Liver (tissue), 7 donors: ENCODE measurements at regions not wholly inside any gene's neighbourhood (a gene's known extent, or its start where the extent isn't known, plus 50 kb on each side); places are given as distances from the start of the nearest gene placed in this dataset.

ENCODE experiments used
- DNase-seq: peaks from one replicate; pipeline ENCODE4 v3.0.0-alpha.2; 2017; ENCODE audit warnings: low spot score
- H3K27ac ChIP-seq, 2 donors: one replicate each; pipeline ENCODE4 v1.7.0; 2013; ENCODE audit warnings: inconsistent platforms in 2 of 2, low read length in 2 of 2, control low read depth in 1 of 2, low read depth in 1 of 2, mild to moderate bottlenecking in 1 of 2
- H3K27me3 ChIP-seq, 4 donors: one replicate each; pipeline versions ENCODE4 v1.6.1 to v1.7.0; 2013; ENCODE audit warnings: low read length in 3 of 4, inconsistent platforms in 1 of 4, mild to moderate bottlenecking in 1 of 4, moderate library complexity in 1 of 4; ENCODE audit not compliant: control insufficient read depth in 4 of 4, insufficient read depth in 4 of 4
- H3K36me3 ChIP-seq, 4 donors: one replicate each; pipeline versions ENCODE4 v1.6.1 to v1.7.0; 2013; ENCODE audit warnings: low read length in 3 of 4, mild to moderate bottlenecking in 3 of 4, low read depth in 1 of 4, moderate library complexity in 1 of 4; ENCODE audit not compliant: control insufficient read depth in 4 of 4, insufficient read depth in 3 of 4
- H3K4me1 ChIP-seq, 4 donors: one replicate each; pipeline versions ENCODE4 v1.6.1 to v1.7.0; 2013; ENCODE audit warnings: low read length in 3 of 4, mild to moderate bottlenecking in 3 of 4, moderate library complexity in 1 of 4; ENCODE audit not compliant: control insufficient read depth in 4 of 4, insufficient read depth in 4 of 4
- H3K4me3 ChIP-seq, 3 donors: one replicate each; pipeline versions ENCODE4 v1.6.1 to v1.7.0; 2013; ENCODE audit warnings: low read length in 3 of 3, control low read depth in 1 of 3, low read depth in 1 of 3, mild to moderate bottlenecking in 1 of 3
- H3K9ac ChIP-seq, 2 donors: one replicate each; pipeline ENCODE4 v1.7.0; 2013; ENCODE audit warnings: low read length in 2 of 2, mild to moderate bottlenecking in 2 of 2, moderate library complexity in 2 of 2, control low read depth in 1 of 2, low read depth in 1 of 2
- H3K9me3 ChIP-seq, 4 donors: one replicate each; pipeline versions ENCODE4 v1.6.1 to v1.7.0; 2013; ENCODE audit warnings: low read length in 3 of 4; ENCODE audit not compliant: control insufficient read depth in 4 of 4
- ATF3 ChIP-seq: IDR thresholded peaks from 2 replicates; pipeline ENCODE4 v1.6.1; 2016; ENCODE audit warnings: antibody characterized with exemption
- FOXA1 ChIP-seq: IDR thresholded peaks from 2 replicates; pipeline ENCODE4 v1.6.1; 2016; ENCODE audit warnings: antibody characterized with exemption
- FOXA2 ChIP-seq: IDR thresholded peaks from 2 replicates; pipeline ENCODE4 v1.6.1; 2016; ENCODE audit warnings: antibody characterized with exemption
- GABPA ChIP-seq, 2 donors: IDR thresholded peaks in 1 of 2; conservative IDR thresholded peaks in 1 of 2; 2 replicates each; pipeline ENCODE4 v1.6.1; 2016; ENCODE audit warnings: antibody characterized with exemption in 2 of 2, mild to moderate bottlenecking in 1 of 2, moderate library complexity in 1 of 2
- HNF4G ChIP-seq: IDR thresholded peaks from 2 replicates; pipeline ENCODE4 v1.6.1; 2016; ENCODE audit warnings: antibody characterized with exemption
- JUND ChIP-seq, 2 donors: IDR thresholded peaks; 2 replicates each; pipeline ENCODE4 v1.6.1; 2016; ENCODE audit warnings: antibody characterized with exemption in 2 of 2
- REST ChIP-seq: IDR thresholded peaks from 2 replicates; pipeline ENCODE4 v1.6.1; 2016; ENCODE audit warnings: antibody characterized with exemption, mild to moderate bottlenecking
- SP1 ChIP-seq: IDR thresholded peaks from 2 replicates; pipeline ENCODE4 v1.6.1; 2018; ENCODE audit warnings: antibody characterized with exemption, mild to moderate bottlenecking
- ZBTB33 ChIP-seq: IDR thresholded peaks from 2 replicates; pipeline ENCODE4 v1.6.1; 2016; ENCODE audit warnings: antibody characterized with exemption
- WGBS: extraction: QIAGEN DNeasy Blood & Tissue Kit; methylation state at CpG from one replicate; pipeline ENCODE4 v1.1.7; 2013; 5-methylcytosine and 5-hydroxymethylcytosine counted together
- donor health status: healthy.
- donor health status: healthy.
- donor health status: healthy.
- donor health status: healthy.

GRCh38 chr5:4906786-4907185 is 233.3 kb upstream of the ADAMTS16 start:
- Histone ChIP-seq H3K9me3 (no peaks in the 10 kb centered on the region), H3K27me3 (no peaks in the 10 kb centered on the region), H3K4me1 (no peaks in the 10 kb centered on the region), H3K4me3 (no peak overlapping the region), H3K9ac (no peak overlapping the region), H3K36me3 (no peaks in the 10 kb centered on the region), H3K27ac (no peak overlapping the region)
- 89% methylated on average over 1 of the region's 1 CpG for WGBS
- no peak for TF ChIP-seq GABPA (IDR thresholded peaks at IDR 0.05 in 1 of 2, conservative IDR thresholded peaks at IDR 0.05 in 1 of 2)
- no peak for DNase-seq

GRCh38 chr5:4907571-4907970 is 232.6 kb upstream of the ADAMTS16 start:
- no peaks in the 10 kb centered on the region for H3K27me3 ChIP-seq
- H3K4me3 ChIP-seq = no peak overlapping the region
- H3K27ac ChIP-seq = no peak overlapping the region
- WGBS = 77% methylated on average over 3 of the region's 3 CpGs
- no peaks in the 10 kb centered on the region for H3K36me3 ChIP-seq
- DNase-seq = no peak
- TF ChIP-seq FOXA2 = no peak
- no peak for TF ChIP-seq ZBTB33
- no peak for TF ChIP-seq REST
- TF ChIP-seq ATF3 = no peak
- no peak for TF ChIP-seq HNF4G
- no peak for TF ChIP-seq FOXA1
- TF ChIP-seq JUND (IDR thresholded peaks at IDR 0.05) = no peak
- no peak overlapping the region for H3K9ac ChIP-seq
- no peaks in the 10 kb centered on the region for H3K9me3 ChIP-seq
- no peaks in the 10 kb centered on the region for H3K4me1 ChIP-seq

GRCh38 chr5:4909086-4909485 is 231.0 kb upstream of the ADAMTS16 start:
- Histone ChIP-seq H3K4me1 (no peaks in the 10 kb centered on the region), H3K36me3 (no peaks in the 10 kb centered on the region), H3K27ac (no peak overlapping the region), H3K9ac (no peak overlapping the region), H3K4me3 (no peak overlapping the region), H3K9me3 (no peaks in the 10 kb centered on the region), H3K27me3 (no peaks in the 10 kb centered on the region)
- 70% methylated on average over 5 of the region's 5 CpGs for WGBS
- no peak for DNase-seq
- TF ChIP-seq SP1 = no peak
- TF ChIP-seq HNF4G = no peak
